G401.6 (cell line): ENCODE measurements at regions not wholly inside any gene's neighbourhood (a gene's known extent, or its start where the extent isn't known, plus 50 kb on each side); places are given as distances from the start of the nearest gene placed in this dataset.
"Not testable (repeated sequence)": the region's sequence is repeated elsewhere in the genome, so short reads cannot be mapped to it uniquely, and the experiment has no call there.

ENCODE experiments used
- FAIRE-seq: peaks from 2 replicates; lab custom pipeline; 2012; peaks lifted over from hg19 to GRCh38; lab: Jason Lieb, UNC

- no peak for FAIRE-seq
Measured at GRCh38 chr5:98391921-98392625, 381.4 kb upstream of the RGMB start.

- not testable (repeated sequence) for FAIRE-seq
Measured at GRCh38 chr5:98393205-98393604, 380.3 kb upstream of the RGMB start.

GRCh38 chr5:98397081-98397480, 376.4 kb upstream of the RGMB start:
- FAIRE-seq: no peak

- FAIRE-seq: no peak
Measured at GRCh38 chr5:98398465-98398864, 375.0 kb upstream of the RGMB start.

GRCh38 chr5:98401656-98402055, 371.8 kb upstream of the RGMB start:
- no peak for FAIRE-seq

- no peak for FAIRE-seq
Measured at GRCh38 chr5:98402130-98402529, 371.3 kb upstream of the RGMB start.

GRCh38 chr5:98403131-98403530, 370.3 kb upstream of the RGMB start:
- no peak for FAIRE-seq

GRCh38 chr5:98414938-98415337, 358.5 kb upstream of the RGMB start:
- FAIRE-seq: no peak

GRCh38 chr5:98415663-98416062, 357.8 kb upstream of the RGMB start:
- no peak for FAIRE-seq

- FAIRE-seq: no peak
Measured at GRCh38 chr5:98416541-98416940, 356.9 kb upstream of the RGMB start.

- FAIRE-seq: no peak
Measured at GRCh38 chr5:98419825-98420224, 353.6 kb upstream of the RGMB start.

- FAIRE-seq: no peak
Measured at GRCh38 chr5:98424681-98425450, 348.6 kb upstream of the RGMB start.

GRCh38 chr5:98425640-98426039, 347.8 kb upstream of the RGMB start:
- FAIRE-seq: no peak

GRCh38 chr5:98428806-98429205, 344.7 kb upstream of the RGMB start:
- no peak for FAIRE-seq

GRCh38 chr5:98432378-98432777, 341.1 kb upstream of the RGMB start:
- no peak for FAIRE-seq

GRCh38 chr5:98433022-98433421, 340.4 kb upstream of the RGMB start:
- FAIRE-seq: no peak

GRCh38 chr5:98433673-98434072, 339.8 kb upstream of the RGMB start:
- FAIRE-seq: no peak

GRCh38 chr5:98436667-98437066, 336.8 kb upstream of the RGMB start:
- FAIRE-seq: no peak

GRCh38 chr5:98442448-98442847, 331.0 kb upstream of the RGMB start:
- no peak for FAIRE-seq

GRCh38 chr5:98443881-98444280, 329.6 kb upstream of the RGMB start:
- no peak for FAIRE-seq

- no peak for FAIRE-seq
Measured at GRCh38 chr5:98453296-98453695, 320.2 kb upstream of the RGMB start.

GRCh38 chr5:98454407-98454806, 319.1 kb upstream of the RGMB start:
- FAIRE-seq: no peak

GRCh38 chr5:98454904-98455303, 318.6 kb upstream of the RGMB start:
- FAIRE-seq: no peak

GRCh38 chr5:98455665-98456064, 317.8 kb upstream of the RGMB start:
- no peak for FAIRE-seq
